ENCODE measurements at regions not wholly inside any gene's neighbourhood (a gene's known extent, or its start where the extent isn't known, plus 50 kb on each side); places are given as distances from the start of the nearest gene placed in this dataset.
"Not testable (repeated sequence)": the region's sequence is repeated elsewhere in the genome, so short reads cannot be mapped to it uniquely, and the experiment has no call there.

DNA sequence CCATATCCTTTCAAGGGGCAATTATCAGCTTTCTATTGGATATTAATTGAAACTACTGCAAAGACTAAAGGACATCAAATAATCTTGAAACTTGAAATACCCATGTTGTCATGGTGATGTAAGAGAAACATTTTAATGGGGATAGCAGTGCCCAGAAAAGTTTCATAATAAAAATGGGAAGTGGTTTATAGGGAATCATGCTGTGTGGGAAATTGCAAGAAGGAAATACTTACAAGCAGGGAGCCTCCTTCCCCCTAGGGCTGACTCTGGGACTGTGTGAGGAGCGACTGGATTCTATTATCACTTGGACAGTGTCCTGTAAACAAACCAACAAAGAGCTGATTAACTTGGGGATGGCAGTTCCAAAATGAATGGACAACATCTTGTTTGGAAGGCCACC lies 1393.1 kb upstream of the GOT2 start:
- in situ Hi-C loops (cut with HindIII; ENCODE audit: low pct_unique_long_range_greater_than_20kb, low sequenced_read_pairs) = no loop called here
- DNase-seq (ENCODE audit: low read depth in 1 of 2, low spot score in 1 of 2) = no peak
- no peak for TF ChIP-seq JUND (IDR thresholded peaks at IDR 0.05; ENCODE audit: low read depth)

DNA sequence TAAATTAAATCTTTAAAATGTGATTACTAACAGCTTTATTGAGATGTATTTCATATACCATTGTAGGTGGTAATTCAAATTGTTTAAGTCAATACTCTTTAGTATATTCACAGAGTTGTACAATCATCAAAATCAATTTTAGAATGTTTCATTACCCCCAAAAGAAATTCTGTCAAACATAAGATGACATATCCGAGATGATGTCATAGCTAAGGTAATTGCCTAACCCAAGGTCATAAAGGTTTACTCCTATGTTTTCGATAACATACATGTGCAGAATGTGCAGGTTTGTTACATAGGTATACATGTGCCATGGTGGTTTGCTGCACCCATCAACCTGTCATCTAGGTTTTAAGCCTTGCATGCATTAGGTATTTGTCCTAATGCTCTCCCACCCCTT lies 1392.0 kb upstream of the GOT2 start:
- in situ Hi-C loops (cut with HindIII; ENCODE audit: low pct_unique_long_range_greater_than_20kb, low sequenced_read_pairs) = not testable (repeated sequence)

DNA sequence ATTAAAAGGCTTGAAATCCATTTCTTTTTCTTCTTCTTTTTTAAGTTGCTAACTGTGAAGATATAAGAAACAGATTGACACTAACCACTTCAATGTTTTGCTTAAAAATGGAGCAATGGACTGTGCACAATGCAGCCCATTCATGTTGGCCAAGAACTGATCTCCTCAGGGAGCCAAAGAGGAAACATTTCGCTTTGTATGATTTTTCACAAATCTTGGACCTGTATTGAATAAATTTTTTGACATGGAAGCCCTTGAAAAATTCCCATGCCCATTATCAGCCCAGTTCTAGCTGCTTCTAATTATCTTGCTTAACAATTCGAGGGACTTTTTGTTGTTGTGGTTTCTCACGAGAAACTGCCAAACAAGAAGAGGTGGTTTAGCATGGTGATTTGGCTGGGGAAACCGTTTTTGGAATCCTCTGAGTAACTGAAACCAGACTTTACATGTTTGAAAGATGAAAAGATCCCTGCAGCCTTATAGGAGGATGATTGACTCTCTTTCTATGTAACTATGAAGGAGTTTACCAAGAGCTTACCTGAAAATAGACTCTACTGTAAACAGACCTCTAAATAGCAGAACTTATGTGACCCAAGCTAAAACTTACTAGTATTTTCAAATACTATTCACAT lies 1389.4 kb upstream of the GOT2 start:
- TF ChIP-seq JUND (IDR thresholded peaks at IDR 0.05; ENCODE audit: low read depth) = no peak
- in situ Hi-C loops (cut with HindIII; ENCODE audit: low pct_unique_long_range_greater_than_20kb, low sequenced_read_pairs) = no loop called here

More for the DNA sequence above, 1392.0 kb upstream of the GOT2 start:
- DNase-seq (ENCODE audit: low read depth in 1 of 2, low spot score in 1 of 2) = not testable (repeated sequence)

GRCh38 chr16:60120586-60120985 lies 1386.5 kb upstream of the GOT2 start:
- TF ChIP-seq JUND (IDR thresholded peaks at IDR 0.05; ENCODE audit: low read depth) = no peak
- in situ Hi-C loops (cut with HindIII; ENCODE audit: low pct_unique_long_range_greater_than_20kb, low sequenced_read_pairs) = no loop called here
- DNase-seq (ENCODE audit: low read depth in 1 of 2, low spot score in 1 of 2) = no peak

More for the DNA sequence above, 1389.4 kb upstream of the GOT2 start:
- no peak for DNase-seq (ENCODE audit: low read depth in 1 of 2, low spot score in 1 of 2)

GRCh38 chr16:60110531-60110930 lies 1376.4 kb upstream of the GOT2 start:
- in situ Hi-C loops (cut with HindIII; ENCODE audit: low pct_unique_long_range_greater_than_20kb, low sequenced_read_pairs) = no loop called here
- DNase-seq (ENCODE audit: low read depth in 1 of 2, low spot score in 1 of 2) = no peak
- TF ChIP-seq JUND (IDR thresholded peaks at IDR 0.05; ENCODE audit: low read depth) = no peak

- no peak for DNase-seq (ENCODE audit: low read depth in 1 of 2, low spot score in 1 of 2)
- TF ChIP-seq JUND (IDR thresholded peaks at IDR 0.05; ENCODE audit: low read depth) = no peak
- in situ Hi-C loops (cut with HindIII; ENCODE audit: low pct_unique_long_range_greater_than_20kb, low sequenced_read_pairs) = no loop called here
Measured at GRCh38 chr16:60107871-60108270, 1373.8 kb upstream of the GOT2 start.

DNA sequence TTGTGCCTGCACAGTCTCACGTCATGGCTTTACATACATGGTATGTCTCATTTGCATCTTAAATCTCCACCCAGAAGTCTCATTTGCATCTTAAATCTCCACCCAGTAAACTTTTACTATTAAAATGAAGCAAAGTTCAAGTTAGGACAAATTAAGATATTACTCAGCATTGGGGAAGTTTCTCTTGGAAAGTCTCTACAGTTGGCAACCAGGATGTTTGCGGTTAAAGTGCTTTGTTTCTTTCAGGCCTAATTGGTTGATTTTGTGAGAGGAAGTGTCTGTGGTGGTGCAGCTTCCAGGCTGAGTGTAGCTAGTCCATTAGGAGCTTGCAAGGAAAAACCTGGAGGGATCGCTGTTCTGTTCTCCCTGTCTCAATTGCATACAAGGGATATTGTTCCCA lies 1373.3 kb upstream of the GOT2 start:
- in situ Hi-C loops (cut with HindIII; ENCODE audit: low pct_unique_long_range_greater_than_20kb, low sequenced_read_pairs) = no loop called here
- no peak for TF ChIP-seq JUND (IDR thresholded peaks at IDR 0.05; ENCODE audit: low read depth)
- peak in 1 of 2 experiments; percentile 4 for DNase-seq (ENCODE audit: low read depth in 1 of 2, low spot score in 1 of 2)

DNA sequence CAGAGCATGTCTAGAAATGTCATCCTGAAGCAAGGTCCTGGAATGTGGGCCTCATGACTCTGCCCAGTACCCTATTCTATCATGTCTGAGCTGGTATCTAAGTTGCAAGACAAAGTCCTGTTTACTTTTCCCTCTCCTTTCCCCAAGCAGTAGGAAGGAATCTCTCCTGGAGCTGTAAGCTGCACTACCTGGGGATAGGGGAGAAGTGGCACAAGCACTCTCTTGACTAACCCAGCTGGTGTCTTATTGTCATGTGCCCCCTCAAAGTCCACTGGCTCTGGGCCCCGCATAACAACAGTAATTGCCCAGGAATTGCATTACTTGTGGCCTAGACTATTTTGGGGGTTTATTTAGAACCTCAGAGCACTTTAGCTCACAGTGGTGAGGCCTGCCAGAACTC lies 1366.3 kb upstream of the GOT2 start:
- DNase-seq (ENCODE audit: low read depth in 1 of 2, low spot score in 1 of 2) = no peak
- in situ Hi-C loops (cut with HindIII; ENCODE audit: low pct_unique_long_range_greater_than_20kb, low sequenced_read_pairs) = no loop called here
- no peak for TF ChIP-seq JUND (IDR thresholded peaks at IDR 0.05; ENCODE audit: low read depth)

DNA sequence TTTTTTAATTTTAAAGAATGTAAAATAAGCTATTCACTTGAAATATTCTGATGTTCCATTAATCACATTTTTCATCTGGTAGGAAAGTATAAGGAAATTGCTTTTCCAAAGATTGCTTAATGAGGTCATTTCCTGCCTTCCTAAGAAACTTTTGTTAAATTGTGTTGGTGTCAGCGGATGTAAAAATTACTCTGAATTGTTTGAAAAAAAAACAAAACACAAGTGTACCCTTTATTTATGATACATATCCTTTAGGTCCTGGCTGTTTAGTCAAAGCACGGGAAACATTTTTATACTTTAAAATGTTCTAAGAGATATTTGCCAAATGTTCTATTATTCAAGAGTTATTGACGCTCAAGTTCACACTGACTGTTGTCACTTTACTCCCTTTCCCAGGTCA lies 1357.4 kb upstream of the GOT2 start:
- in situ Hi-C loops (cut with HindIII; ENCODE audit: low pct_unique_long_range_greater_than_20kb, low sequenced_read_pairs) = no loop called here
- no peak for DNase-seq (ENCODE audit: low read depth in 1 of 2, low spot score in 1 of 2)
- no peak for TF ChIP-seq JUND (IDR thresholded peaks at IDR 0.05; ENCODE audit: low read depth)

DNA sequence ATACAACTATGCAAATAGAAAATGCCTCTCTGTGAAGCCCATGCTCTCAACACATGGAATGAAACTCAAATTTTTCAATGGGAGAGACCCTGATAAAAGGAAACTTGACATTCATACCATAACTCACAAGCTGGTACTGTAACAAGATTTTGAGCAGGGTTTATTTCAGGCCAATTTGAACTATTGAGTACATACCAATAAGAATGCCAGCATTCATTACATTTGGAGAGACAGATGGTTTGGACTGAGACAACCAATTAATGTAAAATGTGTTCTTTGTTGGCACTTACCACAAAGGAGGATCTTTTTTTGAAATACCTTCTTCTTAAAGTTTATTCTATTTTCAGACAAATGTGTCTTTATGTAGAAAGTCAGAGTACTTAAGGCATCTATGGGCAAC lies 1357.0 kb upstream of the GOT2 start:
- in situ Hi-C loops (cut with HindIII; ENCODE audit: low pct_unique_long_range_greater_than_20kb, low sequenced_read_pairs) = no loop called here
- no peak for TF ChIP-seq JUND (IDR thresholded peaks at IDR 0.05; ENCODE audit: low read depth)

DNA sequence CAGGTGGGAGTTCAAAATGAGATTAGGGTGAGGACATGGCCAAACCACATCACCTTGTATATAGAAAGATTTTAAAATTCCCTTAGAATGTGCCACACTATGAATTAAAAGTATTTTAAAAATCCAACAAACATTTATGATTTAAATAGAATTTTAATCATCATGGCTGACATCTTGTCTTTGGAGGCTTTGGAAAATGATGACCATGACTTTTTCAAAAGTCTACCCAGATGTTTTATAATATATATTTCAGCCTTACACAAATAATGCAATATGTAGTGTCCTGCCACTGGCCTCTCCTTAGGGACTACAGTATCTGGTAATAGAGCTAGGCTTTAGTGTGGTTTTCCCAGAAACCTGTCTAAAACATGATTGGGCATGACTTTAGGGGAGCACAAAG lies 1353.4 kb upstream of the GOT2 start:
- DNase-seq (ENCODE audit: low read depth in 1 of 2, low spot score in 1 of 2) = no peak
- in situ Hi-C loops (cut with HindIII; ENCODE audit: low pct_unique_long_range_greater_than_20kb, low sequenced_read_pairs) = no loop called here
- TF ChIP-seq JUND (IDR thresholded peaks at IDR 0.05; ENCODE audit: low read depth) = no peak

More for the DNA sequence above, 1357.0 kb upstream of the GOT2 start:
- no peak for DNase-seq (ENCODE audit: low read depth in 1 of 2, low spot score in 1 of 2)

GRCh38 chr16:60078819-60079218 lies 1344.7 kb upstream of the GOT2 start:
- in situ Hi-C loops (cut with HindIII; ENCODE audit: low pct_unique_long_range_greater_than_20kb, low sequenced_read_pairs); DNase-seq (ENCODE audit: low read depth in 1 of 2, low spot score in 1 of 2): not testable (repeated sequence)

DNA sequence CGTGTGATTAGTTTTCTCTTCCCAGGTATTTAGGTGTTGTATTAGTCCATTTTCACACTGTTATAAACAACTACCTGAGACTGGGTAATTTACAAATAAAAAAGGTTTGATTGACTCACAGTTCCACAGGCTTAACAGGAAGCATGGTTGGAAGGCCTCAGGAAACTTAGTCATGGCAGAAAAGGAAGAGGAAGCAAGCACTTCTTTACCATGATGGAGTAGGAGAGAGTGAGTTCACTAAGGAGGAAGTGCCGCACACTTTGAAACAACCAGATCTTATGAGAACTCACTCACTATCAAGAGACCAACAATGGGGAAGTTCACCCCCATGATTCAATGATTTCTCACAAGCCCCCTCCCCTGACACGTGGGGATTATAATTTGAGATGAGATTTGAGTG lies 1343.7 kb upstream of the GOT2 start:
- in situ Hi-C loops (cut with HindIII; ENCODE audit: low pct_unique_long_range_greater_than_20kb, low sequenced_read_pairs) = no loop called here
- no peak for DNase-seq (ENCODE audit: low read depth in 1 of 2, low spot score in 1 of 2)
- no peak for TF ChIP-seq JUND (IDR thresholded peaks at IDR 0.05; ENCODE audit: low read depth)

DNA sequence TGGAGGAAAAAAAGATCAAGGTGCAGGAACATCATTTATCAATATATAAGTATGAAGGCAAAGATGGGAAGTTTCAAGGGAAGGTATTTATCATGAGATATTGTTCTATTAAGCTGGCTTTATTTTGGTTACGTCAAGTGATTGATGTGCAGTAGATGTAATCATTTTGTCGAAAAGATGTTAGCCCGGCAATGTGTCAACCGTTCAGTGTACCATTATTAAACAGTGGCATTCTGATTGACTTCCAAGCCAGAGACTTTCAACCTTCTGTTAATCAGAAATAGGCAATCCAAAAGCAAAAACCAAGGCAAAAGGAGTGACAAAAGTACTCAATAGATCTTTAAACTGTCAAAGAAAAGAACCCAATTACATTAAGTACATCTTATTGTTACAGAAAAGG lies 1340.3 kb upstream of the GOT2 start:
- in situ Hi-C loops (cut with HindIII; ENCODE audit: low pct_unique_long_range_greater_than_20kb, low sequenced_read_pairs) = no loop called here
- TF ChIP-seq JUND (IDR thresholded peaks at IDR 0.05; ENCODE audit: low read depth) = no peak
- DNase-seq (ENCODE audit: low read depth in 1 of 2, low spot score in 1 of 2) = no peak
